SK-N-MC (cell line): ENCODE measurements at regions not wholly inside any gene's neighbourhood (a gene's known extent, or its start where the extent isn't known, plus 50 kb on each side); places are given as distances from the start of the nearest gene placed in this dataset.

Experiments used
- EZH2 ChIP-seq: fragments of 200-600 bp; sonication (generic); IDR thresholded peaks from one replicate; pipeline ENCODE4 v1.6.1; 2017; ENCODE audit warnings: antibody characterized with exemption
- FOXP2 ChIP-seq: optimal IDR thresholded peaks from 2 replicates; pipeline ENCODE3; 2011; ENCODE audit warnings: mild to moderate bottlenecking, moderate library complexity; ENCODE audit not compliant: insufficient read depth; ENCODE audit errors: extremely low read length, control extremely low read depth
- POLR2AphosphoS5 ChIP-seq: IDR thresholded peaks from 2 replicates; pipeline ENCODE4 v1.6.1; 2012; ENCODE audit warnings: mild to moderate bottlenecking, low read depth, low read length, borderline replicate concordance

DNA sequence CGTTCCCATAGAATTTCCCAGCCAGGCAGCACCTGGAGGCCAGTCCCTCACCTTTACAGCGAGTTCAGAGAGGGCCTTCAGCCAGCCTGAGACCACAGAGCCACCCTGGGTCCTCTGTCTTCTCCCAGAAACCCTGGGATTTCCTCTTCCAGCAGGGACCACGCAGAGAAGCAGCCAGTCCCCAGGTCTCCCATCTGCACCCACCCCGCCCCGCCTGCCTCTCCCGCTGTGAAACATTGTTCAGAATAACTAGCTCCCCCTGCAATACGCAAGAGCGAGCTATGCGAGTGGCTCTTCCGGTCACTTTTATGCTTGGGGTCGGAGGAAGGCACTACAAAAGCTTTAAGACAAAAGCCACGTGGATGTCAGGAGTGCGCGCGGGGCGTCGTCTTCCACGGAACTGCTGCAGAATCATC is 77.8 kb downstream of the SERPINA3 start:
- TF ChIP-seq EZH2 (no peak), POLR2AphosphoS5 (no peak), FOXP2 (no peak)
